Neutrophil (primary cell): ENCODE measurements at regions not wholly inside any gene's neighbourhood (a gene's known extent, or its start where the extent isn't known, plus 50 kb on each side); places are given as distances from the start of the nearest gene placed in this dataset.

Experiments
- H3K27ac ChIP-seq: fragments of 200-600 bp; sonication (generic); 2 replicates; pipeline ENCODE4 v1.5.1; 2016; ENCODE audit warnings: mild to moderate bottlenecking, moderate library complexity
- H3K27me3 ChIP-seq: fragments of 200-600 bp; sonication (generic); 2 replicates; pipeline ENCODE4 v1.6.0; 2016; ENCODE audit warnings: mild to moderate bottlenecking
- H3K36me3 ChIP-seq: fragments of 200-600 bp; sonication (generic); 2 replicates; pipeline ENCODE4 v1.5.1; 2017
- H3K4me1 ChIP-seq, 2 experiments: fragments of 200-600 bp in 1 of 2; sonication (generic) in 1 of 2; 1 replicate in 1 of 2; 2 replicates in 1 of 2; pipeline versions ENCODE4 v1.5.1 to v1.6.1; 2013 to 2016; ENCODE audit warnings: low read depth in 1 of 2, low read length in 1 of 2, mild to moderate bottlenecking in 1 of 2, moderate library complexity in 1 of 2; ENCODE audit not compliant: control insufficient read depth in 1 of 2, insufficient read depth in 1 of 2
- H3K4me3 ChIP-seq, 2 experiments: fragments of 200-600 bp in 1 of 2; sonication (generic) in 1 of 2; 1 replicate in 1 of 2; 2 replicates in 1 of 2; pipeline ENCODE4 v1.5.1; 2013 to 2016; ENCODE audit warnings: low read depth in 1 of 2, low read length in 1 of 2, mild to moderate bottlenecking in 1 of 2, moderate library complexity in 1 of 2
- H3K9me3 ChIP-seq: fragments of 200-600 bp; sonication (generic); 2 replicates; pipeline ENCODE4 v1.5.1; 2016
- CTCF ChIP-seq: fragments of 200-600 bp; sonication (generic); IDR thresholded peaks from 2 replicates; pipeline ENCODE4 v1.5.1; 2016; ENCODE audit warnings: antibody characterized with exemption

GRCh38 chr9:97753364-97753763 is 56.2 kb upstream of the XPA start:
- H3K4me3 ChIP-seq, result no peak overlapping the region
- no peak overlapping the region for H3K27ac ChIP-seq
- no peaks in the 10 kb centered on the region for H3K36me3 ChIP-seq
- no peak for TF ChIP-seq CTCF
- no peaks in the 10 kb centered on the region for H3K9me3 ChIP-seq
- peaks cover 66% of the 10 kb centered on the region for H3K27me3 ChIP-seq
- H3K4me1 ChIP-seq, result no peaks in the 10 kb centered on the region

GRCh38 chr9:97753975-97754374 is 56.8 kb upstream of the XPA start:
- Histone ChIP-seq H3K36me3 (no peaks in the 10 kb centered on the region), H3K27ac (no peak overlapping the region), H3K27me3 (peaks cover 65% of the 10 kb centered on the region), H3K9me3 (no peaks in the 10 kb centered on the region), H3K4me1 (no peaks in the 10 kb centered on the region), H3K4me3 (no peak overlapping the region)
- TF ChIP-seq CTCF, result no peak

- Histone ChIP-seq H3K36me3 (no peaks in the 10 kb centered on the region), H3K27ac (no peak overlapping the region), H3K27me3 (peaks cover 67% of the 10 kb centered on the region), H3K4me1 (no peaks in the 10 kb centered on the region), H3K4me3 (no peak overlapping the region), H3K9me3 (no peaks in the 10 kb centered on the region)
- TF ChIP-seq CTCF, result no peak
These were observed 58.6 kb upstream of the XPA start for GRCh38 chr9:97755618-97756267.

- Histone ChIP-seq H3K4me3 (no peak overlapping the region), H3K4me1 (no peaks in the 10 kb centered on the region), H3K27ac (no peak overlapping the region), H3K27me3 (peaks cover 67% of the 10 kb centered on the region), H3K9me3 (no peaks in the 10 kb centered on the region), H3K36me3 (no peaks in the 10 kb centered on the region)
- TF ChIP-seq CTCF, result no peak
These were observed 59.9 kb upstream of the XPA start for GRCh38 chr9:97756991-97757390.

- H3K4me3 ChIP-seq, result no peak overlapping the region
- H3K27me3 ChIP-seq, result peaks cover 70% of the 10 kb centered on the region
- H3K36me3 ChIP-seq, result no peaks in the 10 kb centered on the region
- H3K4me1 ChIP-seq, result no peaks in the 10 kb centered on the region
- H3K9me3 ChIP-seq, result no peaks in the 10 kb centered on the region
- no peak for TF ChIP-seq CTCF
- H3K27ac ChIP-seq, result no peak overlapping the region
These were observed 61.3 kb upstream of the XPA start for GRCh38 chr9:97758334-97758916.
